Activated T-cell treated with anti-CD3 and anti-CD28 coated beads, Interleukin-2, amount 50 U/mL, for 24 hours (primary cell): ENCODE measurements at regions not wholly inside any gene's neighbourhood (a gene's known extent, or its start where the extent isn't known, plus 50 kb on each side); places are given as distances from the start of the nearest gene placed in this dataset.

Source experiments
- DNase-seq: peaks from one replicate; pipeline ENCODE4 v3.0.0-alpha.2; 2020
- H3K27ac Mint-ChIP-seq: 2 replicates; pipeline ENCODE4 v1.8.0; 2020; ENCODE audit warnings: mild to moderate bottlenecking, mixed read lengths
- H3K27me3 Mint-ChIP-seq: 2 replicates; pipeline ENCODE4 v1.8.0; 2020; ENCODE audit warnings: mixed read lengths
- H3K36me3 Mint-ChIP-seq: 2 replicates; pipeline ENCODE4 v1.8.0; 2020; ENCODE audit warnings: low read depth, mixed read lengths
- H3K4me1 Mint-ChIP-seq: 2 replicates; pipeline ENCODE4 v1.8.0; 2020; ENCODE audit warnings: low read depth, mixed read lengths
- H3K4me3 Mint-ChIP-seq: 2 replicates; pipeline ENCODE4 v1.8.0; 2020; ENCODE audit warnings: mild to moderate bottlenecking, moderate library complexity, mixed read lengths
- H3K9me3 Mint-ChIP-seq: 2 replicates; pipeline ENCODE4 v1.8.0; 2020; ENCODE audit warnings: mixed read lengths

DNA sequence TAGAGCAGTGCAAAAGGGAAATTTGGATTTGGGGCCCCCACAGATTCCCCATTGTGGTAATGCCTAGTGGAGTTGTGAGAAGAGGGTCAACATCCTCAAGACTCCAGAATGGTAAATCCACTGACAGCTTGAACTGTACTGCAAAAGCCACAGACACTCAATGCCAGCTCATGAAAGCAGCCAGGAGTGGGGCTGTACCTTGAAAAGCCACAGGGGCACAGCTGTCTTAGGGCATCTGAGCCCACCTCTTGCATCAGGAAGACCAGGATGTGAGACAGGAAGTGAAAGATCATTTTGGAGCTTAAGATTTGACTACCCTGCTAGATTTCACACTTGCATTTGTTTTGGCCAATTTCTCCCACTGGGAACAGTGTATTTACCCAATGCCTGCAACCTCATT lies 1548.9 kb upstream of the PCDH20 start:
- no peaks in the 10 kb centered on the region for H3K27me3 Mint-ChIP-seq
- no peak overlapping the region for H3K27ac Mint-ChIP-seq
- H3K4me3 Mint-ChIP-seq: no peak overlapping the region
- H3K36me3 Mint-ChIP-seq: no peaks in the 10 kb centered on the region
- H3K4me1 Mint-ChIP-seq: no peaks in the 10 kb centered on the region
- no peak for DNase-seq
- peaks cover 23% of the 10 kb centered on the region for H3K9me3 Mint-ChIP-seq

DNA sequence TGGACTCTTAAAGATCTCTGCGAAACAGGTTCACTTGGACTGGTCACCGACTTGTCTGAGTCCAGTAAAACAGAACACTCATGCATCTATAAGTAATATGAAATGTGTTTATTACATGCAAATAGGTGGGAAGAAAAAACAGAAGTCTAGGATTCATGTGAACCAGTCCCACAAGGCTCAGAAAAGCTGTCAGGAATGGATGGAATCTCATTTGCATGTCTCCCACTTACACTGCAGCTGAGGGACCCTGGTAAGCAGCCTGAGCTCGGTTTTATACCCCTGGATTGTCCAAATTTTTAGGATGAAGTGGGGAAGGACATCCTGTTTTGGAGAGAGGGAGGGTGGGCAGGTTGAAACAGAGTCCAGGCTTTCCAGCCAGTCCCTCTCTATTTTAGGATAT lies 1545.1 kb upstream of the PCDH20 start:
- no peak for DNase-seq
- Mint-ChIP-seq H3K4me1 (no peaks in the 10 kb centered on the region), H3K27me3 (no peaks in the 10 kb centered on the region), H3K27ac (no peak overlapping the region), H3K9me3 (peaks cover 18% of the 10 kb centered on the region), H3K4me3 (no peak overlapping the region), H3K36me3 (no peaks in the 10 kb centered on the region)

GRCh38 chr13:62933809-62934208 lies 1518.2 kb upstream of the PCDH20 start:
- DNase-seq: no peak
- Mint-ChIP-seq H3K4me1 (no peaks in the 10 kb centered on the region), H3K9me3 (peaks cover 15% of the 10 kb centered on the region), H3K4me3 (no peak overlapping the region), H3K27ac (no peak overlapping the region), H3K27me3 (no peaks in the 10 kb centered on the region), H3K36me3 (no peaks in the 10 kb centered on the region)

- Mint-ChIP-seq H3K27ac (no peak overlapping the region), H3K4me1 (no peaks in the 10 kb centered on the region), H3K9me3 (peaks cover 11% of the 10 kb centered on the region), H3K36me3 (no peaks in the 10 kb centered on the region), H3K27me3 (no peaks in the 10 kb centered on the region), H3K4me3 (no peak overlapping the region)
- DNase-seq: no peak
Measured at GRCh38 chr13:62932256-62932883, 1516.7 kb upstream of the PCDH20 start.

DNA sequence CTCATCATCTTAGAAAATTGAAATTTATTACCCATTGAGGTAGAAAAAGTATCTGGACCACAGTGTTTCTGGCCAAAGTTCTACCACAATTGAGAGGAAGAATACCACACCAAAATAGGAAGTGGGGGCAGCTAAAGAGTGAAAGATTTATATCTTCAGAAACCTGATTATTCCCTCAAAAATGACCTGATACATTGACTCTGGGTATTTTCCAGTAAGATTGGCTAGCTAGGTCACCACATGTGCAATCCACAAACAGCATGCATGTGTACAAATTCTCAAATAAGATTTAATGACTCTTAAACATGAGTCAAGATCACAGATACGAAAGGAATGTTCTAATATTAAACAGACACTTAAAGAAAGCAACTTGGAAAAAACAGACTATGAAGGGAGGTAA lies 1516.2 kb upstream of the PCDH20 start:
- Mint-ChIP-seq H3K27me3 (no peaks in the 10 kb centered on the region), H3K36me3 (no peaks in the 10 kb centered on the region), H3K27ac (no peak overlapping the region), H3K4me3 (no peak overlapping the region), H3K4me1 (no peaks in the 10 kb centered on the region), H3K9me3 (peaks cover 11% of the 10 kb centered on the region)
- no peak for DNase-seq

- no peak for DNase-seq
- no peak overlapping the region for H3K4me3 Mint-ChIP-seq
- H3K27me3 Mint-ChIP-seq: no peaks in the 10 kb centered on the region
- H3K9me3 Mint-ChIP-seq: peaks cover 3% of the 10 kb centered on the region
- H3K4me1 Mint-ChIP-seq: no peaks in the 10 kb centered on the region
- no peak overlapping the region for H3K27ac Mint-ChIP-seq
- H3K36me3 Mint-ChIP-seq: no peaks in the 10 kb centered on the region
Measured at GRCh38 chr13:62924395-62924794, 1508.7 kb upstream of the PCDH20 start.

GRCh38 chr13:62920159-62920558 lies 1504.5 kb upstream of the PCDH20 start:
- no peaks in the 10 kb centered on the region for H3K4me1 Mint-ChIP-seq
- H3K27me3 Mint-ChIP-seq: no peaks in the 10 kb centered on the region
- DNase-seq: no peak
- no peaks in the 10 kb centered on the region for H3K36me3 Mint-ChIP-seq
- no peak overlapping the region for H3K27ac Mint-ChIP-seq
- H3K9me3 Mint-ChIP-seq: peaks cover 3% of the 10 kb centered on the region
- no peak overlapping the region for H3K4me3 Mint-ChIP-seq

GRCh38 chr13:62919491-62919890 lies 1503.8 kb upstream of the PCDH20 start:
- DNase-seq: no peak
- H3K27ac Mint-ChIP-seq: no peak overlapping the region
- H3K4me3 Mint-ChIP-seq: no peak overlapping the region
- no peaks in the 10 kb centered on the region for H3K27me3 Mint-ChIP-seq
- no peaks in the 10 kb centered on the region for H3K36me3 Mint-ChIP-seq
- H3K9me3 Mint-ChIP-seq: peaks cover 3% of the 10 kb centered on the region
- H3K4me1 Mint-ChIP-seq: no peaks in the 10 kb centered on the region

DNA sequence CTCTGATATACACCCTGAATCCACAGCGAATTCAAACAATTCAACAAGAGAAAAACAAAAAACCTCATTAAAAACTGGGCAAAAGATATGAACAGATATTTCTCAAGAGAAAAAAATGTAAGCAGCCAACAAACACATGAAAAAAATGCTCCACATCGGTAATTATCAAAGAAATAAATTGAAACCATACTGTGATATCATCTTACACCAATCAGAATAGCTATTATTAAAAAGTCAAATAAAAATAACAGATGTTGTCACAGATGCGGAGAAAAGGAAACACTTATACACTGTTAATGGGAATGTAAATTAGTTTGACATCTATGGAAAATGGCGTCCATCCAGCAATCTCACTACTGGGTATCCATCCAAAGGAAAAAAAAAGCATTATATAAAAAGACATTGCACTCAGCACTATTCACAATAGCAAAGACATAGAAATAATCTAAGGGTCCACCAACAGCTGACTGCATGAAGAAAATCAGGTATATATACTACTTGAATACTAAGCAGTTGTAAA lies 1495.0 kb upstream of the PCDH20 start:
- no peaks in the 10 kb centered on the region for H3K36me3 Mint-ChIP-seq
- no peak for DNase-seq
- H3K27ac Mint-ChIP-seq: no peak overlapping the region
- no peak overlapping the region for H3K4me3 Mint-ChIP-seq
- no peaks in the 10 kb centered on the region for H3K9me3 Mint-ChIP-seq
- no peaks in the 10 kb centered on the region for H3K27me3 Mint-ChIP-seq
- H3K4me1 Mint-ChIP-seq: no peaks in the 10 kb centered on the region

DNA sequence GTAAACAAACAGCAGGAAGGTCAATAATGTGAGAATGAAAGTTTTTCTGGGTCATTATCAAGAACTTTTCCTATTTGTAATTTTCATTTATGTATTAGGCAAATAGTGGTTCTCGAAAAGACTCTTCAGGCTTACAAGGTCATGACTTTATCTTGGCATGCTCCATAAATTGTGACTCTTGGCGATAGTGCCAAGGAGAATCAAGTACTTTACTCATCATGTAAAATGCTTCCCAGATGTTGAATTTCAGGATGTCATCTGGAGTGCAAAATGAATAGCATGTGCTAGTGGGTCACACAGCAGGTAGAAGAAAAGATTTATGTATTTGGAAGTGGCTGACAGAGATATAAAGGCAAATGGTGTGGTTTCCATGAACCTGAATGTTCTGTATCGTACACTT lies 1492.7 kb upstream of the PCDH20 start:
- no peaks in the 10 kb centered on the region for H3K36me3 Mint-ChIP-seq
- H3K4me3 Mint-ChIP-seq: no peak overlapping the region
- H3K9me3 Mint-ChIP-seq: peaks cover 2% of the 10 kb centered on the region
- no peak for DNase-seq
- no peaks in the 10 kb centered on the region for H3K27me3 Mint-ChIP-seq
- H3K27ac Mint-ChIP-seq: no peak overlapping the region
- no peaks in the 10 kb centered on the region for H3K4me1 Mint-ChIP-seq

GRCh38 chr13:62906896-62907295 lies 1491.2 kb upstream of the PCDH20 start:
- DNase-seq: no peak
- peaks cover 4% of the 10 kb centered on the region for H3K9me3 Mint-ChIP-seq
- H3K27ac Mint-ChIP-seq: no peak overlapping the region
- H3K4me3 Mint-ChIP-seq: no peak overlapping the region
- H3K36me3 Mint-ChIP-seq: no peaks in the 10 kb centered on the region
- H3K4me1 Mint-ChIP-seq: no peaks in the 10 kb centered on the region
- no peaks in the 10 kb centered on the region for H3K27me3 Mint-ChIP-seq

DNA sequence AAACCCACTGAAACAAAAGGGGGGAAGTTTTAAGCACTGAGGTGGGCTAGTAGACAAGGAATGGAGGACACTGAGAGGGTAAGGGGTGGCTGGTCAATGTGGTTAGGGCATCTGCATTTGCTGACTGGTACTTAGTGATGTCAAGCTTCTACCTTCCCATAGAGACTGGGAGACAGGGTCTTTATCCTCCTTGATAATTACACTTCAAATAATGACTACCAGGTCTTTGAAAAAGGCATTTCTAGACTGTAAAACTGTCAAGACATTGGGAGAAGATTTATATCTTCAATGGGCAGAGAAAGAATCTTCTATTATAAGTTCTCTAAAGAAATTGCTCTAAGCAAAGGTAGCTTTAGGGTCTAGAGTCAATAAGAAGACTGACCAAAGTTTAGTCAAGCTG lies 1490.8 kb upstream of the PCDH20 start:
- Mint-ChIP-seq H3K27me3 (no peaks in the 10 kb centered on the region), H3K36me3 (no peaks in the 10 kb centered on the region), H3K4me1 (no peaks in the 10 kb centered on the region), H3K27ac (no peak overlapping the region), H3K4me3 (no peak overlapping the region), H3K9me3 (peaks cover 5% of the 10 kb centered on the region)
- DNase-seq: no peak

GRCh38 chr13:62887046-62887445 lies 1471.4 kb upstream of the PCDH20 start:
- Mint-ChIP-seq H3K9me3 (peaks cover 18% of the 10 kb centered on the region), H3K4me1 (no peaks in the 10 kb centered on the region), H3K27me3 (no peaks in the 10 kb centered on the region), H3K4me3 (no peak overlapping the region), H3K36me3 (no peaks in the 10 kb centered on the region), H3K27ac (no peak overlapping the region)
- no peak for DNase-seq

GRCh38 chr13:62879071-62879470 lies 1463.4 kb upstream of the PCDH20 start:
- Mint-ChIP-seq H3K4me3 (no peak overlapping the region), H3K36me3 (no peaks in the 10 kb centered on the region), H3K4me1 (no peaks in the 10 kb centered on the region), H3K27ac (no peak overlapping the region), H3K9me3 (peaks cover 22% of the 10 kb centered on the region), H3K27me3 (no peaks in the 10 kb centered on the region)
- no peak for DNase-seq

DNA sequence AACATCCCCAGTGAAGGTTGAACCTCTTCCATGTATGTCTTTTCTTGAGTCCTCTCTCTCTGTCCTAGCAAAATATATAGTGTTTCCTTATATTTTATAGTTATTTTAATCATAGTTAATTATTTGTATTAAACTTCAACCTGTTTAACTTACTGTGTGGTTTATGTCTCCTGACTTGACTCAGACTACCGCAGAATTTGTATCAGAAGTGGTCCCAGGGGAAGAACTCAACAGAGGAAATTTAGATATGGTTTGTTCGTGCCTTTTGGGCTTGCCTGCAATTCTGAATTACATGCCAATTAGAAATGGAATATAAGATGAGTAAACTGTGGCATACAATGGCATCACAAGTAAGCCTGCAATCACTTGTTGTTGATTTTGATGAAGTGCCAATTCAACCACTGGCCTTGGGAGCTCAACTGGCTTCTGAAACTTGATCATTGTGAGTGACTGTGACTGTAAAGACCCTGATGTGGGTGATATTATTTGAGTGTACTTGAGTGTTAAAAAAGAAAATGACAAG lies 1459.5 kb upstream of the PCDH20 start:
- Mint-ChIP-seq H3K4me3 (no peak overlapping the region), H3K4me1 (no peaks in the 10 kb centered on the region), H3K36me3 (no peaks in the 10 kb centered on the region), H3K27ac (no peak overlapping the region), H3K9me3 (peaks cover 17% of the 10 kb centered on the region), H3K27me3 (no peaks in the 10 kb centered on the region)
- no peak for DNase-seq

GRCh38 chr13:62850331-62850730 lies 1434.7 kb upstream of the PCDH20 start:
- Mint-ChIP-seq H3K9me3 (peaks cover 7% of the 10 kb centered on the region), H3K4me3 (no peak overlapping the region), H3K27ac (no peak overlapping the region), H3K36me3 (no peaks in the 10 kb centered on the region), H3K4me1 (no peaks in the 10 kb centered on the region), H3K27me3 (no peaks in the 10 kb centered on the region)
- no peak for DNase-seq
